Endodermal cell (in vitro differentiated cells): ENCODE measurements at regions not wholly inside any gene's neighbourhood (a gene's known extent, or its start where the extent isn't known, plus 50 kb on each side); places are given as distances from the start of the nearest gene placed in this dataset.
A peak's percentile ranks its signal among the peaks of the same experiment; 100 is the strongest.
"Not testable (repeated sequence)": the region's sequence is repeated elsewhere in the genome, so short reads cannot be mapped to it uniquely, and the experiment has no call there.

Source experiments
- DNase-seq: peaks from one replicate; pipeline ENCODE4 v3.0.0-alpha.2; 2017
- H3K27ac ChIP-seq: 2 replicates; pipeline ENCODE4 v1.5.1; 2013; ENCODE audit warnings: mild to moderate bottlenecking, low read depth, low read length, moderate library complexity
- H3K27me3 ChIP-seq: 2 replicates; pipeline ENCODE4 v1.6.1; 2013; ENCODE audit warnings: mild to moderate bottlenecking, low read length, moderate library complexity; ENCODE audit not compliant: insufficient read depth, control insufficient read depth, poor library complexity, severe bottlenecking
- H3K36me3 ChIP-seq: 2 replicates; pipeline ENCODE4 v1.7.0; 2013; ENCODE audit warnings: mild to moderate bottlenecking, low read length, moderate library complexity; ENCODE audit not compliant: control insufficient read depth, insufficient read depth
- H3K4me1 ChIP-seq: one replicate; pipeline ENCODE4 v1.7.0; 2013; ENCODE audit warnings: low read length; ENCODE audit not compliant: control insufficient read depth, insufficient read depth
- H3K4me3 ChIP-seq: 2 replicates; pipeline ENCODE4 v1.5.1; 2013; ENCODE audit warnings: mild to moderate bottlenecking, low read length, moderate library complexity
- H3K9ac ChIP-seq: 2 replicates; pipeline ENCODE4 v1.6.1; 2013; ENCODE audit warnings: mild to moderate bottlenecking, low read length, moderate library complexity; ENCODE audit not compliant: poor library complexity, severe bottlenecking; ENCODE audit errors: extremely low read depth
- H3K9me3 ChIP-seq: 2 replicates; pipeline ENCODE4 v1.6.1; 2013; ENCODE audit warnings: mild to moderate bottlenecking, low read length, moderate library complexity; ENCODE audit not compliant: control insufficient read depth
- H3K27ac Mint-ChIP-seq: 2 replicates; pipeline ENCODE4 v1.8.0; 2020; ENCODE audit warnings: mixed read lengths
- H3K27me3 Mint-ChIP-seq: 2 replicates; pipeline ENCODE4 v1.8.0; 2021; ENCODE audit warnings: mild to moderate bottlenecking, mixed read lengths; ENCODE audit not compliant: insufficient read depth
- H3K36me3 Mint-ChIP-seq: 2 replicates; pipeline ENCODE4 v1.8.0; 2020; ENCODE audit warnings: low read depth, mixed read lengths
- H3K4me1 Mint-ChIP-seq: 2 replicates; pipeline ENCODE4 v1.8.0; 2020; ENCODE audit warnings: mixed read lengths
- H3K4me3 Mint-ChIP-seq: 2 replicates; pipeline ENCODE4 v1.8.0; 2020; ENCODE audit warnings: mild to moderate bottlenecking, moderate library complexity, mixed read lengths
- H3K9me3 Mint-ChIP-seq: 2 replicates; pipeline ENCODE4 v1.8.0; 2020; ENCODE audit warnings: mild to moderate bottlenecking, mixed read lengths
- WGBS, 2 experiments: methylation state at CpG; one replicate each; pipeline versions ENCODE4 v1.1.5 to v1.1.7; 2013; ENCODE audit warnings: missing lambda C conversion rate in 2 of 2, mixed read lengths in 1 of 2; ENCODE audit not compliant: insufficient coverage in 1 of 2, insufficient read length in 1 of 2; 5-methylcytosine and 5-hydroxymethylcytosine counted together
- TF ChIP-seq, protein P1 (sequence below): fragments of 200-600 bp; sonication (generic); conservative IDR thresholded peaks from 2 replicates; pipeline ENCODE4 v1.5.0; 2021; ENCODE audit warnings: antibody characterized with exemption, mild to moderate bottlenecking

DNA sequence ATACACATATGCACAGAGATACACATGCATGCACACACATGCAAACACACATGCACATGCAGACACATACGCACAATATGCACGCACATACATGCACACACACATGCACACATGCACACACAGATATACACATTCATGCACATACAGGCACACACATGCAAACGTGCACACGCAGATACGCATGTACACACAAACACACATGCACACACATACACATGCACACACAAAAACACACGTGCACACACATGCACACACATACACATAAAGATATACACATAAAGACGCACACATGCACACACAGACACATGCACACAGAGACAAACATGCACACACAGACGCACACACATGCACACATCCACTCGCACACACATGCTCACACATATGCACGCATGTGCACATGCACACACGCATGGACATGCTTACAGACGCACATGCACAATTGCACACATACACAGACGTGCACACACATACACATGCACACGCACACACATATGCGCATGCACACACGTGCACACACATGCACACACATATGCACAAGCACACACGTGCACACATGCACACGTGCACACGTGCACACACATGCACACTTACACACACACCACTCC lies 145.2 kb downstream of the ADRA2C start:
- H3K4me3 Mint-ChIP-seq: no peak overlapping the region
- DNase-seq: no peak
- H3K27me3 ChIP-seq: no peaks in the 10 kb centered on the region
- TF ChIP-seq, protein P1, sequence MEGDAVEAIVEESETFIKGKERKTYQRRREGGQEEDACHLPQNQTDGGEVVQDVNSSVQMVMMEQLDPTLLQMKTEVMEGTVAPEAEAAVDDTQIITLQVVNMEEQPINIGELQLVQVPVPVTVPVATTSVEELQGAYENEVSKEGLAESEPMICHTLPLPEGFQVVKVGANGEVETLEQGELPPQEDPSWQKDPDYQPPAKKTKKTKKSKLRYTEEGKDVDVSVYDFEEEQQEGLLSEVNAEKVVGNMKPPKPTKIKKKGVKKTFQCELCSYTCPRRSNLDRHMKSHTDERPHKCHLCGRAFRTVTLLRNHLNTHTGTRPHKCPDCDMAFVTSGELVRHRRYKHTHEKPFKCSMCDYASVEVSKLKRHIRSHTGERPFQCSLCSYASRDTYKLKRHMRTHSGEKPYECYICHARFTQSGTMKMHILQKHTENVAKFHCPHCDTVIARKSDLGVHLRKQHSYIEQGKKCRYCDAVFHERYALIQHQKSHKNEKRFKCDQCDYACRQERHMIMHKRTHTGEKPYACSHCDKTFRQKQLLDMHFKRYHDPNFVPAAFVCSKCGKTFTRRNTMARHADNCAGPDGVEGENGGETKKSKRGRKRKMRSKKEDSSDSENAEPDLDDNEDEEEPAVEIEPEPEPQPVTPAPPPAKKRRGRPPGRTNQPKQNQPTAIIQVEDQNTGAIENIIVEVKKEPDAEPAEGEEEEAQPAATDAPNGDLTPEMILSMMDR: no peak
- H3K9ac ChIP-seq: no peak overlapping the region
- no peaks in the 10 kb centered on the region for H3K4me1 ChIP-seq
- no peaks in the 10 kb centered on the region for H3K9me3 ChIP-seq
- H3K4me1 Mint-ChIP-seq: peaks cover 4% of the 10 kb centered on the region
- no peaks in the 10 kb centered on the region for H3K36me3 Mint-ChIP-seq
- 85 to 88% methylated on average over 13 to 19 of the region's 19 CpGs for WGBS, 2 experiments
- H3K27me3 Mint-ChIP-seq: peaks cover 11% of the 10 kb centered on the region
- no peak overlapping the region for H3K27ac ChIP-seq
- H3K9me3 Mint-ChIP-seq: no peaks in the 10 kb centered on the region
- H3K36me3 ChIP-seq: no peaks in the 10 kb centered on the region
- H3K27ac Mint-ChIP-seq: no peak overlapping the region
- no peak overlapping the region for H3K4me3 ChIP-seq

DNA sequence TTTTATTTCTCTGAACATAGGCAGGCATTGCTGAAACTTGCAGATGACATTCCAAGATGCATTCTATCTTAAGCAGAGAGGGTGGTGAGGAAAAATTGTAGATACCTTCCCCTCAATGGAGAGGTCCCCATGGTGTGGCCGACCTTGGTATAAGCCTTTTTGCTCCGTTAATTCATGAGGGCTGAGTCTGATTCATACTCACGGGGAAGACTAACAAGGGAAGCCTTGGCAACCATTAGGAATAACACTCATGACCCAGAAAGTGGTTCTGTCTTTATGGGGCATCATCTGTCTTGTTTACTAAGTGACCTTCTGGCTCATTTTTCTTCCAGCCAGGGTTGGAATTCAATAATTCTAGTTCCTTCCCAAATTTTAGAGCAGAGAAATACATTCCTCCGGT lies 148.3 kb downstream of the ADRA2C start:
- not testable (repeated sequence) for H3K4me3 Mint-ChIP-seq, H3K36me3 ChIP-seq, H3K9me3 ChIP-seq, H3K27me3 ChIP-seq, H3K36me3 Mint-ChIP-seq, H3K4me1 Mint-ChIP-seq, H3K27ac Mint-ChIP-seq, H3K4me1 ChIP-seq, H3K4me3 ChIP-seq, DNase-seq, H3K27ac ChIP-seq, H3K9me3 Mint-ChIP-seq, H3K27me3 Mint-ChIP-seq, H3K9ac ChIP-seq
- WGBS, 2 experiments: 94 to 97% methylated on average over 3 to 4 of the region's 4 CpGs

DNA sequence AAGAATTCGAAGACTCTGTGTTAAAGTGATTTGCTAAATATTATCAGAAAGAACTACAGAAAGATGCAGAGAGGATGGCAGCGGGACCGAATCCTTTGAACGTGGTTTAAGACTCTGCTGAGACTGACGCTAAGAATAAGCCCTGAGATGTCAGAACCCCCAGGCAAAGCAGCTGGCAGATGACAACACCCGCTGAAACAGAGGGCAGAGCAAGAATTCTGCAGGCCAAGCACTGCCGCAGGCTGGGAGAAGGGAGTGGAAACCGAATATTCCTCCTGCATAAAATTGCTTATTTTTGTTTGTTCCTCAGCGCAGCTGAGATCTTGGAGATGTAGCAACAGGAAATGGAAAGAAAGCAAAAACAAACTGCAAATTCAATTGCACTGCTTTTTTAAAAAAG lies 153.3 kb downstream of the ADRA2C start:
- WGBS, 2 experiments: 70 to 75% methylated on average over 7 to 9 of the region's 9 CpGs
- not testable (repeated sequence) for H3K4me3 Mint-ChIP-seq, H3K9me3 ChIP-seq, H3K4me3 ChIP-seq, H3K9me3 Mint-ChIP-seq, H3K27ac ChIP-seq, H3K27me3 ChIP-seq, H3K27ac Mint-ChIP-seq, H3K36me3 ChIP-seq, H3K9ac ChIP-seq, DNase-seq, H3K36me3 Mint-ChIP-seq, H3K4me1 ChIP-seq
- H3K27me3 Mint-ChIP-seq: peaks cover 22% of the 10 kb centered on the region
- H3K4me1 Mint-ChIP-seq: peaks cover 25% of the 10 kb centered on the region

DNA sequence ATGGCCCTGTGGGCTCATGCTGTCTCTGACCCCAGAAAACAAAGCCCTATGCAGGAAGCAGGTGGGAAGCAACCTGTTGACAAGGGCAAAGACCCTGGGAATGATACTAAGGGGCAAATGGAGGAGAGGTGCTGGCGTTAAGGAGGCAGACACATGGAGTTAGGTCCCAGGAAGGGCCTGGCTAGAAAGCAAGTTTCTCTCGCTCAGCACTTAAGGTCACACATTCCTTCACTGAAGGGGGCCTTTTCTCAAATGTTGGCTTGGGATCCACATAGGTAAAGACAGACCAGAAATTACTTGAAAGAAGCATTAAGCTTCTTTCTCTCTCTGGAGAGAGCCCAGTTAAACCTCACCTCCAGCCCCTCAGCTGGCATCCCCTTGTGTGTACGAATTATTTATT lies 155.7 kb downstream of the ADRA2C start:
- H3K4me3 Mint-ChIP-seq, H3K27ac ChIP-seq, H3K9ac ChIP-seq, H3K4me1 ChIP-seq, H3K27me3 ChIP-seq, H3K27ac Mint-ChIP-seq, H3K36me3 ChIP-seq, H3K4me3 ChIP-seq: not testable (repeated sequence)
- Mint-ChIP-seq H3K9me3 (peaks cover 13% of the 10 kb centered on the region), H3K4me1 (peaks cover 42% of the 10 kb centered on the region), H3K27me3 (peaks cover 24% of the 10 kb centered on the region), H3K36me3 (peaks cover 10% of the 10 kb centered on the region)
- peaks cover 11% of the 10 kb centered on the region for H3K9me3 ChIP-seq
- 84% methylated on average over 2 of the region's 3 CpGs; no CpG with 5 or more reads in 1 of the 2 experiments for WGBS, 2 experiments
- DNase-seq: peak; percentile 65

DNA sequence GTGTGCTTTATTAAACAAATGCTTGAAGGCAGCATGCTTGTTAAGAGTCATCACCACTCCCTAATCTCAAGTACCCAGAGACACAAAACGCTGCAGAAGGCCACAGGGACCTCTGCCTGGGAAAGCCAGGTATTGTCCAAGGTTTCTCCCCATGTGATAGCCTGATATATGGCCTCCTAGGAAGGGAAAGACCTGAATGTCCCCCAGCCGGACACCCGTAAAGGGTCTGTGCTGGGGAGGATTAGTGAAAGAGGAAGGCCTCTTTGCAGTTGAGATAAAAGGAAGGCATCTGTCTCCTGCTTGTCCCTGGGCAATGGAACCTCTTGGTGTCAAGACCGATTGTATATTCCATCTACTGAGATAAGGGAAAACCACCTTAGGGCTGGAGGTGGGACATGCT lies 159.7 kb downstream of the ADRA2C start:
- H3K27ac ChIP-seq, H3K27ac Mint-ChIP-seq, H3K4me3 Mint-ChIP-seq, H3K36me3 ChIP-seq, H3K4me1 ChIP-seq, H3K4me3 ChIP-seq, H3K27me3 ChIP-seq: not testable (repeated sequence)
- Mint-ChIP-seq H3K27me3 (peaks cover 16% of the 10 kb centered on the region), H3K4me1 (peaks cover 36% of the 10 kb centered on the region), H3K36me3 (peaks cover 10% of the 10 kb centered on the region), H3K9me3 (peaks cover 13% of the 10 kb centered on the region)
- Histone ChIP-seq H3K9ac (peak overlapping the region; percentile 95), H3K9me3 (peaks cover 11% of the 10 kb centered on the region)
- DNase-seq: peak; percentile 74
- WGBS, 2 experiments: 22 to 60% methylated on average over 1 to 4 of the region's 4 CpGs

DNA sequence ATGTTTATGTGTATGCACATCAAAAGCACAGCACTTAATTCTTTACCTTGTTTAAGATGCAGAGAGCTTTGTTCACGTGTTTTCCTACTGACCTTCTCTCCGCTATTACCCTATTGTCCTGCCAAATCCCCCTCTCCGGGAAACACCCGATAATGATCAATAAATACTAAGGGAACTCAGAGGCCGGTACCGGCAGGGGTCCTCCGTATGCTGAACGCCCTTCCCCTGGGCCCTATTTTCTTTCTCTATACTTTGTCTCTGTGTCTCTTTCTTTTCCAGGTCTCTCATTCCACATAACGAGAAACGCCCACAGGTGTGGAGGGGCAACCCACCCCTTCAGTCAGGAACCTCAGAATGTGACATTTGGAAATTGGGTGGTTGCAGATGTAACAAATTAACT lies 160.1 kb downstream of the ADRA2C start:
- H3K36me3 Mint-ChIP-seq: peaks cover 10% of the 10 kb centered on the region
- DNase-seq: peak; percentile 73
- Histone ChIP-seq H3K9me3 (peaks cover 11% of the 10 kb centered on the region), H3K9ac (peak overlapping the region; percentile 95), H3K4me3 (peak overlapping the region; percentile 93), H3K36me3 (peaks cover 11% of the 10 kb centered on the region)
- H3K4me1 ChIP-seq, H3K27ac ChIP-seq, H3K4me3 Mint-ChIP-seq, H3K27ac Mint-ChIP-seq, H3K27me3 ChIP-seq: not testable (repeated sequence)
- WGBS, 2 experiments: 23 to 42% methylated on average over 6 to 9 of the region's 10 CpGs
- H3K9me3 Mint-ChIP-seq: peaks cover 13% of the 10 kb centered on the region
- peaks cover 34% of the 10 kb centered on the region for H3K4me1 Mint-ChIP-seq
- H3K27me3 Mint-ChIP-seq: peaks cover 14% of the 10 kb centered on the region
